Neural progenitor cell (in vitro differentiated cells): ENCODE measurements at regions not wholly inside any gene's neighbourhood (a gene's known extent, or its start where the extent isn't known, plus 50 kb on each side); places are given as distances from the start of the nearest gene placed in this dataset. TPM values are rescaled to one million over a fixed set of nuclear protein-coding genes. Genes with fewer than 3 reads are reported as not detected.
A peak's percentile ranks its signal among the peaks of the same experiment; 100 is the strongest.

ENCODE experiments used
- DNase-seq: peaks from one replicate; pipeline ENCODE4 v3.0.0-alpha.2; 2016; ENCODE audit warnings: low spot score
- H2AFZ ChIP-seq: fragments of 200-600 bp; sonication (generic); replicated peaks from 2 replicates; pipeline ENCODE4 v1.6.1; 2016; ENCODE audit warnings: antibody characterized with exemption
- H3F3A ChIP-seq: fragments of 200-600 bp; sonication (generic); 2 replicates; pipeline ENCODE4 v1.6.1; 2016; ENCODE audit warnings: antibody characterized with exemption, low read depth
- H3K27ac ChIP-seq: fragments of 200-600 bp; sonication (generic); 2 replicates; pipeline ENCODE4 v1.5.1; 2016; ENCODE audit warnings: mild to moderate bottlenecking
- H3K27me3 ChIP-seq: fragments of 200-600 bp; sonication (generic); 2 replicates; pipeline ENCODE4 v1.6.1; 2016; ENCODE audit warnings: mild to moderate bottlenecking, moderate library complexity
- H3K36me3 ChIP-seq: fragments of 200-600 bp; sonication (generic); 2 replicates; pipeline ENCODE4 v1.5.1; 2016
- H3K4me1 ChIP-seq: fragments of 200-600 bp; sonication (generic); 2 replicates; pipeline ENCODE4 v1.6.1; 2016; ENCODE audit warnings: mixed run types
- H3K4me2 ChIP-seq: fragments of 200-600 bp; sonication (generic); 2 replicates; pipeline ENCODE4 v1.6.1; 2016
- H3K4me3 ChIP-seq: fragments of 200-600 bp; sonication (generic); 2 replicates; pipeline ENCODE4 v1.5.1; 2016
- H3K79me2 ChIP-seq: fragments of 200-600 bp; sonication (generic); 2 replicates; pipeline ENCODE4 v1.6.1; 2016; ENCODE audit warnings: low read depth
- H3K9ac ChIP-seq: fragments of 200-600 bp; sonication (generic); 2 replicates; pipeline ENCODE4 v1.6.1; 2016
- H3K9me3 ChIP-seq: fragments of 200-600 bp; sonication (generic); 2 replicates; pipeline ENCODE4 v1.5.1; 2016; ENCODE audit warnings: low read depth
- H4K20me1 ChIP-seq: fragments of 200-600 bp; sonication (generic); 2 replicates; pipeline ENCODE4 v1.6.1; 2016; ENCODE audit warnings: low read depth
- H3K27ac Mint-ChIP-seq: 3 replicates; pipeline ENCODE4 v1.8.0; 2021; ENCODE audit warnings: mixed read lengths
- H3K27me3 Mint-ChIP-seq: 2 replicates; pipeline ENCODE4 v1.8.0; 2022; ENCODE audit warnings: low read depth, mild to moderate bottlenecking, inconsistent platforms, moderate library complexity, mixed read lengths; ENCODE audit not compliant: insufficient read depth
- H3K36me3 Mint-ChIP-seq: 3 replicates; pipeline ENCODE4 v1.8.0; 2021; ENCODE audit warnings: mixed read lengths
- H3K4me1 Mint-ChIP-seq: 3 replicates; pipeline ENCODE4 v1.8.0; 2021; ENCODE audit warnings: mixed read lengths
- H3K4me3 Mint-ChIP-seq: 3 replicates; pipeline ENCODE4 v1.8.0; 2021; ENCODE audit warnings: mild to moderate bottlenecking, moderate library complexity, mixed read lengths
- H3K9me3 Mint-ChIP-seq: 3 replicates; pipeline ENCODE4 v1.8.0; 2020; ENCODE audit warnings: mixed read lengths
- EZH2 ChIP-seq: fragments of 200-600 bp; sonication (generic); IDR thresholded peaks from 2 replicates; pipeline ENCODE4 v1.6.1; 2017; ENCODE audit warnings: antibody characterized with exemption, mild to moderate bottlenecking, moderate library complexity
- EZH2phosphoT487 ChIP-seq: fragments of 200-600 bp; sonication (generic); IDR thresholded peaks from 2 replicates; pipeline ENCODE4 v1.6.1; 2017; ENCODE audit warnings: antibody characterized with exemption
- small RNA-seq: library from RNA; depleted of rRNA; stranded (forward); fragments of <200 nt; gene quantifications from one replicate; pipeline ENCODE3, GENCODE V24; 2015
- TF ChIP-seq, protein P1 (sequence below): fragments of 200-600 bp; sonication (generic); IDR thresholded peaks from 2 replicates; pipeline ENCODE4 v1.5.1; 2017; ENCODE audit warnings: antibody characterized with exemption, mild to moderate bottlenecking

DNA sequence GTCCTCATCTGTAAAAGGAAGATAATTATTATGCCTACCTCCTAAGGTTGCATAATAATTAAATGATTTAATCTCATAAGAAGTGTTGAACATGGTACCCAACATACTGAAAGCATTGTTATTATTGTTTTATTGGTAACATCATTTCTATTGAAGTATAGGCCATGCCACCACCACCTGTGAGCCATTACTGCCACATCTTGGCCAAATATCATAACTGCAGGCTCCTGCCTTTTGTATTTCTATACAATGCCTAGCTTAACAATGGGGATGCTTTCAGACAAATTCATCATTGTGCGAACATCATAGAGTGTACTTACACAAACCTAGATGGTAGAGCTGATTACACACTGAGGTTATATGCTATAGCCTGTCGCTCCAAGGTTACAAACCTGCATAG is 61.1 kb upstream of the NPSR1 start:
- H3K27ac ChIP-seq: no peak overlapping the region
- H3K4me2 ChIP-seq: no peak overlapping the region
- Mint-ChIP-seq H3K27ac (no peak overlapping the region), H3K36me3 (no peaks in the 10 kb centered on the region), H3K27me3 (peaks cover 2% of the 10 kb centered on the region), H3K4me1 (no peaks in the 10 kb centered on the region), H3K4me3 (no peak overlapping the region), H3K9me3 (peaks cover 2% of the 10 kb centered on the region)
- H3K4me3 ChIP-seq: no peak overlapping the region
- H2AFZ ChIP-seq: no peak overlapping the region
- no peaks in the 10 kb centered on the region for H4K20me1 ChIP-seq
- no peaks in the 10 kb centered on the region for H3K4me1 ChIP-seq
- no peaks in the 10 kb centered on the region for H3K27me3 ChIP-seq
- DNase-seq: peak; percentile 20
- no peak for TF ChIP-seq EZH2phosphoT487
- TF ChIP-seq, protein P1, sequence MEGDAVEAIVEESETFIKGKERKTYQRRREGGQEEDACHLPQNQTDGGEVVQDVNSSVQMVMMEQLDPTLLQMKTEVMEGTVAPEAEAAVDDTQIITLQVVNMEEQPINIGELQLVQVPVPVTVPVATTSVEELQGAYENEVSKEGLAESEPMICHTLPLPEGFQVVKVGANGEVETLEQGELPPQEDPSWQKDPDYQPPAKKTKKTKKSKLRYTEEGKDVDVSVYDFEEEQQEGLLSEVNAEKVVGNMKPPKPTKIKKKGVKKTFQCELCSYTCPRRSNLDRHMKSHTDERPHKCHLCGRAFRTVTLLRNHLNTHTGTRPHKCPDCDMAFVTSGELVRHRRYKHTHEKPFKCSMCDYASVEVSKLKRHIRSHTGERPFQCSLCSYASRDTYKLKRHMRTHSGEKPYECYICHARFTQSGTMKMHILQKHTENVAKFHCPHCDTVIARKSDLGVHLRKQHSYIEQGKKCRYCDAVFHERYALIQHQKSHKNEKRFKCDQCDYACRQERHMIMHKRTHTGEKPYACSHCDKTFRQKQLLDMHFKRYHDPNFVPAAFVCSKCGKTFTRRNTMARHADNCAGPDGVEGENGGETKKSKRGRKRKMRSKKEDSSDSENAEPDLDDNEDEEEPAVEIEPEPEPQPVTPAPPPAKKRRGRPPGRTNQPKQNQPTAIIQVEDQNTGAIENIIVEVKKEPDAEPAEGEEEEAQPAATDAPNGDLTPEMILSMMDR: peak; percentile 44
- H3K79me2 ChIP-seq: no peaks in the 10 kb centered on the region
- H3K36me3 ChIP-seq: no peaks in the 10 kb centered on the region
- H3F3A ChIP-seq: no peaks in the 10 kb centered on the region
- H3K9me3 ChIP-seq: no peaks in the 10 kb centered on the region
- H3K9ac ChIP-seq: no peak overlapping the region

DNA sequence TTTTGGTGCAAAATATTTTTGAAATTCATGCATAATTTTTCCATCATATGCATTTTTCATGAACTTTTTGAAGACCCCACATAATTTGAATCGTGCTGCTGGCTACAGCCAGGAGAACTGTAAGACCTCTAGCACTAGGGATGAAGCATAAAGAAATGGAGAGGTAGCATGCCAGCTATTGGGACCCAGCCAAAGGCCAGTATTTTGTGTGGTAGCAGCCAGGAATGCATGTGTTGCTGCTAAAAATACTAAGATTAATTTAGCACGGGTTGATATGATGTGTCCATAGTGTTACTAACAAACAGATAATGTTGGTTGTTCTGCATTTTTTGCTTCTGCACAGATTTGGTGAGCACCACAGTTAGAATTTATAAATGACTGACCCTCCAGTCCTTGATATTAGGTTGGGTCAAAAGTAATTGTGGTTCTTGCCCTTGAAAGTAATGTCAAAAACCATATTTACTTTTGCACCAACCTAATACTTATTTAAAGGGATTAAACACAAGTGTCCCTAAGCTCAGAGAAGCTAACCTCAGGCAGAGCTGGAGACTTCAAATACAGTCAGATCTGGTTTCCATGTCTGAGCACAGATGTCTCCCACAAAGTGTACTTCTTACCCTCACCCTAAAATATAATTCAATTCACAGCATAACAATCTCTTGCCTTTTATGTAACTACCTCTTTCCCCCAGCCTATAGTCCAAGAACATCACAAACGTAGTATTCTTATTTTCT is 54.1 kb upstream of the NPSR1 start:
- H3K27ac ChIP-seq: no peak overlapping the region
- H3K27me3 ChIP-seq: no peaks in the 10 kb centered on the region
- no peak overlapping the region for H3K4me3 ChIP-seq
- H3K27me3 Mint-ChIP-seq: peaks cover 2% of the 10 kb centered on the region
- no peaks in the 10 kb centered on the region for H3K9me3 ChIP-seq
- H3K79me2 ChIP-seq: no peaks in the 10 kb centered on the region
- H3K27ac Mint-ChIP-seq: no peak overlapping the region
- H2AFZ ChIP-seq: no peak overlapping the region
- no peak for TF ChIP-seq EZH2phosphoT487
- TF ChIP-seq, protein P1: no peak
- TF ChIP-seq EZH2: no peak
- no peaks in the 10 kb centered on the region for H3K4me1 ChIP-seq
- H3F3A ChIP-seq: no peaks in the 10 kb centered on the region
- no peaks in the 10 kb centered on the region for H3K9me3 Mint-ChIP-seq
- H3K36me3 Mint-ChIP-seq: no peaks in the 10 kb centered on the region
- H3K4me1 Mint-ChIP-seq: no peaks in the 10 kb centered on the region
- no peaks in the 10 kb centered on the region for H4K20me1 ChIP-seq
- H3K36me3 ChIP-seq: no peaks in the 10 kb centered on the region
- H3K9ac ChIP-seq: no peak overlapping the region
- no peak overlapping the region for H3K4me3 Mint-ChIP-seq
- H3K4me2 ChIP-seq: no peak overlapping the region
- DNase-seq: no peak

Small RNA genes in the stretch of these regions (small RNA-seq; reads per million reads assigned to genes)
- not detected for gene RNU6-438P
